Tibial nerve (tissue), 3 donors: ENCODE measurements at regions not wholly inside any gene's neighbourhood (a gene's known extent, or its start where the extent isn't known, plus 50 kb on each side); places are given as distances from the start of the nearest gene placed in this dataset.

Experiments used
- CTCF ChIP-seq, 5 experiments: fragments of 200-600 bp in 3 of 5; fragments of 450-650 bp in 2 of 5; sonication (generic) in 3 of 5; IDR thresholded peaks; one replicate each; pipeline ENCODE4 v1.5.1; 2016 to 2019; ENCODE audit warnings: antibody characterized with exemption in 5 of 5, mild to moderate bottlenecking in 3 of 5, moderate library complexity in 2 of 5
- POLR2A ChIP-seq, 2 donors: fragments of 450-650 bp; IDR thresholded peaks; one replicate each; pipeline ENCODE4 v1.6.1; 2017; ENCODE audit warnings: antibody characterized with exemption in 2 of 2, mild to moderate bottlenecking in 2 of 2, moderate library complexity in 2 of 2

DNA sequence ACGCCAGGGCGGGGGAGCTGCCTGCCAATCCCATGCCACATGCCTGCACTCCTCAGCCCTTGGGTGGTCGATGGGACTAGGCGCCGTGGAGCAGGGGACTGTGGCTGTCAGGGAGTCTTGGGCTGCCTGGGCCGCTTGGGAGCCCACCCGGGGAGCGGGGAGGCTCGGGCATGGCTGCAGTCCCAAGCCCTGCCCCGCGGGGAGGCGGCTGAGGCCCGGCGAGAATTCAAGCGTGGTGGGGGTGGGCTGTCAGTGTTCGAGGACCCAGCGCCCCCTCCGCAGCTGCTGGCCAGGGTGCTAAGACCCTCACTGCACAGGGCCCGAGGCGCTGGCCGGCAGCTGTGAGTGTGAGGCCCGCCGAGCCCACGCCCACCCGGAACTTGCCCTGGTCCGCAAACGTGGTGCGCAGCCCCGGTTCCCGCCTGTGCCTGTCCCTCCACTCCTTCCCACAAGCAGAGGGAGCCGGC is 83.2 kb upstream of the DMRTA1 start:
- no peak for TF ChIP-seq CTCF (IDR thresholded peaks at IDR 0.05)
- no peak for TF ChIP-seq POLR2A (IDR thresholded peaks at IDR 0.05)
